ENCODE measurements at regions not wholly inside any gene's neighbourhood (a gene's known extent, or its start where the extent isn't known, plus 50 kb on each side); places are given as distances from the start of the nearest gene placed in this dataset.

DNA sequence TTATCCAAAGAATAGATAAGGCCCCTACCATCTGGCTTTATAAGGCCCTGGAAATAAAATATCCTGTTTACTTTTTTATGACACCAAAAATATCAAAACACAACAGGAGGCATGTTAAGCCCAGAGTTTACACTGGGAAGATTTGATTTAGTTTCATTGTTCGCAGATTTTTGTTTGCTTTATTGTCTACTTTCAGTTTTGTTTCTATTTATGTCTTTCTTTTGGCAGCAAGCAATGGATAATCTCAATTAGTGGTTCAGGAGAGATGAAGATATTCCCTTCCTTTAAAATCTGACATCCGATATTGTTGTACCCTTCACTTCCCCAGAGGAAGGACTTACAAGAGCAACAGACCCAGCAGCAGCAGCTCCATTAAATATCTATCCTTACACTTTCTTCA lies 249.4 kb upstream of the ARPP21 start:
- Mint-ChIP-seq H3K36me3 (ENCODE audit: insufficient read depth, unreplicated experiment) (no peaks in the 10 kb centered on the region), H3K4me1 (ENCODE audit: low read depth, unreplicated experiment) (no peaks in the 10 kb centered on the region), H3K4me3 (ENCODE audit: unreplicated experiment) (no peak overlapping the region), H3K9me3 (ENCODE audit: unreplicated experiment) (no peaks in the 10 kb centered on the region), H3K27me3 (ENCODE audit: insufficient read depth, unreplicated experiment) (no peaks in the 10 kb centered on the region), H3K27ac (ENCODE audit: unreplicated experiment) (no peak overlapping the region)
- no TSS peak for BruUV-seq (replicated peaks)
- no peak for DNase-seq
- Histone ChIP-seq H3K36me3 (ENCODE audit: control insufficient read depth, insufficient read depth, low read length) (no peaks in the 10 kb centered on the region), H3K9me3 (no peaks in the 10 kb centered on the region), H3K27me3 (replicated peaks; ENCODE audit: control insufficient read depth, insufficient read depth, low read length) (no peaks in the 10 kb centered on the region), H3K4me3 (ENCODE audit: low read depth, low read length) (no peak overlapping the region), H3K4me1 (no peaks in the 10 kb centered on the region)
- ChIA-PET POLR2A (no interaction called here), CTCF (no interaction called here)
- TF ChIP-seq, protein P1, sequence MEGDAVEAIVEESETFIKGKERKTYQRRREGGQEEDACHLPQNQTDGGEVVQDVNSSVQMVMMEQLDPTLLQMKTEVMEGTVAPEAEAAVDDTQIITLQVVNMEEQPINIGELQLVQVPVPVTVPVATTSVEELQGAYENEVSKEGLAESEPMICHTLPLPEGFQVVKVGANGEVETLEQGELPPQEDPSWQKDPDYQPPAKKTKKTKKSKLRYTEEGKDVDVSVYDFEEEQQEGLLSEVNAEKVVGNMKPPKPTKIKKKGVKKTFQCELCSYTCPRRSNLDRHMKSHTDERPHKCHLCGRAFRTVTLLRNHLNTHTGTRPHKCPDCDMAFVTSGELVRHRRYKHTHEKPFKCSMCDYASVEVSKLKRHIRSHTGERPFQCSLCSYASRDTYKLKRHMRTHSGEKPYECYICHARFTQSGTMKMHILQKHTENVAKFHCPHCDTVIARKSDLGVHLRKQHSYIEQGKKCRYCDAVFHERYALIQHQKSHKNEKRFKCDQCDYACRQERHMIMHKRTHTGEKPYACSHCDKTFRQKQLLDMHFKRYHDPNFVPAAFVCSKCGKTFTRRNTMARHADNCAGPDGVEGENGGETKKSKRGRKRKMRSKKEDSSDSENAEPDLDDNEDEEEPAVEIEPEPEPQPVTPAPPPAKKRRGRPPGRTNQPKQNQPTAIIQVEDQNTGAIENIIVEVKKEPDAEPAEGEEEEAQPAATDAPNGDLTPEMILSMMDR (IDR thresholded peaks at IDR 0.05; ENCODE audit: insufficient read depth in 1 of 2, low read depth in 1 of 2, low read length in 1 of 2, severe bottlenecking in 1 of 2, unreplicated experiment in 1 of 2), result no peak
- intact Hi-C loops (cut with micrococcal nuclease; ENCODE audit: unreplicated experiment), result no loop called here

DNA sequence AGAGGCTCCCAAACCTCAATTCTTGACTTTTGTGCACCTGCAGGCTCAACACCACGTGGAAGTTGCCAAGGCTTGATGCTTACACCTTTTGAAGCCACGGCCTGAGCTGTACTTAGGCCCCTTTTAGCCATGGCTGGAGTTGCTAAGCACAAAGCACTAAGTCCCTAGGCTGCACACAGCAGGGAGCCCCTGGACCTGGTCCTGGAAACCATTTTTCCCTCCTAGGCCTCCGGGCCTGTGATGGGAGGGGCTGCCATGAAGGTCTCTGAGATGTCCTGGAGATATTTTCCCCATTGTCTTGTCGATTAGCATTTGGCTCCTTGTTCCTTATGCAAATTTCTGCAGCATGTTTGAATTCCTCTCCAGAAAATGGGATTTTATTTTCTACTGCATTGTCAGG lies 247.1 kb upstream of the ARPP21 start:
- intact Hi-C loops (cut with micrococcal nuclease; ENCODE audit: unreplicated experiment), result no loop called here
- Mint-ChIP-seq H3K36me3 (ENCODE audit: insufficient read depth, unreplicated experiment) (no peaks in the 10 kb centered on the region), H3K4me3 (ENCODE audit: unreplicated experiment) (no peak overlapping the region), H3K9me3 (ENCODE audit: unreplicated experiment) (no peaks in the 10 kb centered on the region), H3K27ac (ENCODE audit: unreplicated experiment) (no peak overlapping the region), H3K27me3 (ENCODE audit: insufficient read depth, unreplicated experiment) (no peaks in the 10 kb centered on the region), H3K4me1 (ENCODE audit: low read depth, unreplicated experiment) (no peaks in the 10 kb centered on the region)
- Histone ChIP-seq H3K36me3 (ENCODE audit: control insufficient read depth, insufficient read depth, low read length) (no peaks in the 10 kb centered on the region), H3K4me1 (no peaks in the 10 kb centered on the region), H3K9me3 (no peaks in the 10 kb centered on the region), H3K4me3 (ENCODE audit: low read depth, low read length) (no peak overlapping the region), H3K27me3 (replicated peaks; ENCODE audit: control insufficient read depth, insufficient read depth, low read length) (no peaks in the 10 kb centered on the region)
- POLR2A ChIA-PET, result no interaction called here
- CTCF ChIA-PET, result no interaction called here
- DNase-seq, result no peak
- TF ChIP-seq, protein P1 (IDR thresholded peaks at IDR 0.05; ENCODE audit: insufficient read depth in 1 of 2, low read depth in 1 of 2, low read length in 1 of 2, severe bottlenecking in 1 of 2, unreplicated experiment in 1 of 2), result no peak
- BruUV-seq (replicated peaks), result no TSS peak

DNA sequence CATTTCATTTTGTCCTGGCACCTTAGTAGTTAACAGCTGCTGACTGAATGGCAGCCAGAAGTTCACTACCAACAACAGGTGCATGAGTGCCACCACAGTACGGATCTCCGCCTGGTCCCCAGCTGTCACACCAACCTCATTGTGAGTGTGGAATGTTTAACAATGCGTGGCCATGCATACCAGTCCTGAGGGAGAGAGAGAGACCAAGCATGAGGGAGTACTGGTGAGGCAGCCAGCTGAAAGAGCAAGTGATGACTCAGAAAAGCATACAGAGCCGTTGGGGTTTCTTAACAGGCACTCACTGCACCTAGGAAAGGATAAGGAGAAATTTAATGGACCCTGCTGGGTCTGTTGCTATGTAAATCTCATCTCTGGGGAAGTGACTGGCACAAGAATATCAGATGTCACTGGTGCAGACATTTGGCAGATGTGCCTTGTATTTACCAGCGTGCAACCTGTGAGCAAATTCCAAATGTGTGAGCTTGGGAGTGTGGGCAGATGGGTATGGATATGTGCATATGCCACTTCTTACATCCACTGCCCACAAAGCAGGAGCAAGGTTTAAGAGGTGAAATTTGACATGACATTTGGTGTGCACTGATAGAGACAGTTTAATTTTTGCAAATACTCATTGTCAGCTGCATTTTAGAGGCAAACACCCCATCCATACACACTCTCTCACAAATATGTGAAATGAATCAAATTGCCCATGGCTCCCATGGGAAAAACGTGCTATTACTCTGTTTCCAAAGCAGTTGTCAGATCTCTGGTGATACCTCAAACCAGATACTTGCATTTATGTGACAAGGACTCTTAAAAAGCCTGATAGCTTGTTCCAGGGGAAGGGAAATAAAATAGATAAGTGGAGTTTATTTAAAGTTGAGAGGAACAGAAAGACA lies 245.2 kb upstream of the ARPP21 start:
- Histone ChIP-seq H3K36me3 (ENCODE audit: control insufficient read depth, insufficient read depth, low read length) (no peaks in the 10 kb centered on the region), H3K9me3 (no peaks in the 10 kb centered on the region), H3K27me3 (replicated peaks; ENCODE audit: control insufficient read depth, insufficient read depth, low read length) (no peaks in the 10 kb centered on the region), H3K4me1 (no peaks in the 10 kb centered on the region), H3K4me3 (ENCODE audit: low read depth, low read length) (no peak overlapping the region)
- Mint-ChIP-seq H3K4me3 (ENCODE audit: unreplicated experiment) (no peak overlapping the region), H3K9me3 (ENCODE audit: unreplicated experiment) (no peaks in the 10 kb centered on the region), H3K36me3 (ENCODE audit: insufficient read depth, unreplicated experiment) (no peaks in the 10 kb centered on the region), H3K27me3 (ENCODE audit: insufficient read depth, unreplicated experiment) (no peaks in the 10 kb centered on the region), H3K27ac (ENCODE audit: unreplicated experiment) (no peak overlapping the region), H3K4me1 (ENCODE audit: low read depth, unreplicated experiment) (no peaks in the 10 kb centered on the region)
- TF ChIP-seq, protein P1 (IDR thresholded peaks at IDR 0.05; ENCODE audit: insufficient read depth in 1 of 2, low read depth in 1 of 2, low read length in 1 of 2, severe bottlenecking in 1 of 2, unreplicated experiment in 1 of 2), result no peak
- intact Hi-C loops (cut with micrococcal nuclease; ENCODE audit: unreplicated experiment), result no loop called here
- POLR2A ChIA-PET, result no interaction called here
- no TSS peak for BruUV-seq (replicated peaks)
- DNase-seq, result no peak
- CTCF ChIA-PET, result no interaction called here

Data from Caco-2 (cell line).